Endodermal cell (in vitro differentiated cells): ENCODE measurements at regions not wholly inside any gene's neighbourhood (a gene's known extent, or its start where the extent isn't known, plus 50 kb on each side); places are given as distances from the start of the nearest gene placed in this dataset.

ENCODE experiments used
- DNase-seq: peaks from one replicate; pipeline ENCODE4 v3.0.0-alpha.2; 2017
- H3K27ac ChIP-seq: 2 replicates; pipeline ENCODE4 v1.5.1; 2013; ENCODE audit warnings: mild to moderate bottlenecking, low read depth, low read length, moderate library complexity
- H3K27me3 ChIP-seq: 2 replicates; pipeline ENCODE4 v1.6.1; 2013; ENCODE audit warnings: mild to moderate bottlenecking, low read length, moderate library complexity; ENCODE audit not compliant: insufficient read depth, control insufficient read depth, poor library complexity, severe bottlenecking
- H3K36me3 ChIP-seq: 2 replicates; pipeline ENCODE4 v1.7.0; 2013; ENCODE audit warnings: mild to moderate bottlenecking, low read length, moderate library complexity; ENCODE audit not compliant: control insufficient read depth, insufficient read depth
- H3K4me1 ChIP-seq: one replicate; pipeline ENCODE4 v1.7.0; 2013; ENCODE audit warnings: low read length; ENCODE audit not compliant: control insufficient read depth, insufficient read depth
- H3K4me3 ChIP-seq: 2 replicates; pipeline ENCODE4 v1.5.1; 2013; ENCODE audit warnings: mild to moderate bottlenecking, low read length, moderate library complexity
- H3K9ac ChIP-seq: 2 replicates; pipeline ENCODE4 v1.6.1; 2013; ENCODE audit warnings: mild to moderate bottlenecking, low read length, moderate library complexity; ENCODE audit not compliant: poor library complexity, severe bottlenecking; ENCODE audit errors: extremely low read depth
- H3K9me3 ChIP-seq: 2 replicates; pipeline ENCODE4 v1.6.1; 2013; ENCODE audit warnings: mild to moderate bottlenecking, low read length, moderate library complexity; ENCODE audit not compliant: control insufficient read depth
- H3K27ac Mint-ChIP-seq: 2 replicates; pipeline ENCODE4 v1.8.0; 2020; ENCODE audit warnings: mixed read lengths
- H3K27me3 Mint-ChIP-seq: 2 replicates; pipeline ENCODE4 v1.8.0; 2021; ENCODE audit warnings: mild to moderate bottlenecking, mixed read lengths; ENCODE audit not compliant: insufficient read depth
- H3K36me3 Mint-ChIP-seq: 2 replicates; pipeline ENCODE4 v1.8.0; 2020; ENCODE audit warnings: low read depth, mixed read lengths
- H3K4me1 Mint-ChIP-seq: 2 replicates; pipeline ENCODE4 v1.8.0; 2020; ENCODE audit warnings: mixed read lengths
- H3K4me3 Mint-ChIP-seq: 2 replicates; pipeline ENCODE4 v1.8.0; 2020; ENCODE audit warnings: mild to moderate bottlenecking, moderate library complexity, mixed read lengths
- H3K9me3 Mint-ChIP-seq: 2 replicates; pipeline ENCODE4 v1.8.0; 2020; ENCODE audit warnings: mild to moderate bottlenecking, mixed read lengths
- WGBS, 2 experiments: methylation state at CpG; one replicate each; pipeline versions ENCODE4 v1.1.5 to v1.1.7; 2013; ENCODE audit warnings: missing lambda C conversion rate in 2 of 2, mixed read lengths in 1 of 2; ENCODE audit not compliant: insufficient coverage in 1 of 2, insufficient read length in 1 of 2; 5-methylcytosine and 5-hydroxymethylcytosine counted together
- TF ChIP-seq, protein P1 (sequence below): fragments of 200-600 bp; sonication (generic); conservative IDR thresholded peaks from 2 replicates; pipeline ENCODE4 v1.5.0; 2021; ENCODE audit warnings: antibody characterized with exemption, mild to moderate bottlenecking

DNA sequence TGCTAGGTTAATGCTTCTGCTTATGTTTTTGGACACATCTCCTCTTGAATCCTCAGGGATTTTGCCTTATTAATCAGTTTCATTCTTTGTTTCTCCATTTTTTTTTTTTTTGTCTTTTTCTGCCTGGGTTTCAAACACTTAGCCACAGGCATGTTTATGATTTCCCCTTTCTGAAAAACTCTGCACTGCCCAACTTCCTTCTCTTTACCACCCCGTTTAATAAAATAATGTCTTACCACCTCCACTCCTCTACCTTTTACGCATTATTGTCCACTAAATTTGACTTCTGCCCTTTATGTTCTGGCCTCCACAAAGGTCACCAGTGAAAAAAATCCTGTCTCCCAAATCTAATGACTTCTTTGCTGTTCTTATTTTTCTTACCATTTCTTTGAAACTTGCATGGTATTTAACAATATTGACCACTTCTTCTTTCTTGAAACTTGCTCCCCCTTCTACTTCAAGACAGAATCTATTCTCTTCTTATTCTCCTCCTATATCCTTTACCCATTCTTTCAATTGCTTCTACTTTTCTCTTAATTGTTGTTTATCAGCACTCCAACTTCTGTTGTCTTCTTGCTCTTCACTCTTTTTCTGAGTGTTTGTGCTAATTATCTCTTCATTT is 150.3 kb downstream of the TNFSF18 start:
- WGBS, 2 experiments: 80 to 90% methylated on average over 1 to 2 of the region's 2 CpGs

DNA sequence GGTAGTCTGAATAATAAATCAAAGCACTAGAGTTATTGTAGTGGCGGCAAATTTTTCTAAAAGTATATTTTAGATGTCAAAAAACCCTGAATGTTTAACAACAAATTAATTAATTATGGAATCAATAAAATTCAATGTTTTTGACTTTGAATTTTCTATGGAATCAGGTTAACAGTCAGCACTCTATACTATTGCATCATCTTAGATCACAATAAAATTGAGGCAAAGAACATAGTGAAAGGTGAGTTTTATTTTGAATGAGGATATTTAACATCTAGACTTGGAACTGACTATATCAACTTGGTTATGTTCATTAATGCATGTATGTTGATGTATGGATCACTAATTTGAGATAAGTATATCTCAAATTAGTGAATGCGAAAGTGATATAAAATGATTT is 148.5 kb downstream of the TNFSF18 start:
- H3K27me3 Mint-ChIP-seq: no peaks in the 10 kb centered on the region
- no peak for DNase-seq

More for the DNA sequence above, 150.3 kb downstream of the TNFSF18 start:
- no peaks in the 10 kb centered on the region for H3K27me3 ChIP-seq
- H3K9me3 ChIP-seq: no peaks in the 10 kb centered on the region
- H3K4me3 ChIP-seq: no peak overlapping the region
- H3K27ac Mint-ChIP-seq: no peak overlapping the region
- H3K27me3 Mint-ChIP-seq: no peaks in the 10 kb centered on the region
- no peaks in the 10 kb centered on the region for H3K36me3 Mint-ChIP-seq
- no peaks in the 10 kb centered on the region for H3K36me3 ChIP-seq
- H3K4me1 ChIP-seq: peaks cover 6% of the 10 kb centered on the region
- H3K9me3 Mint-ChIP-seq: no peaks in the 10 kb centered on the region
- no peak overlapping the region for H3K27ac ChIP-seq
- H3K4me1 Mint-ChIP-seq: peaks cover 17% of the 10 kb centered on the region
- no peak overlapping the region for H3K4me3 Mint-ChIP-seq
- H3K9ac ChIP-seq: no peak overlapping the region
- no peak for DNase-seq
- TF ChIP-seq, protein P1, sequence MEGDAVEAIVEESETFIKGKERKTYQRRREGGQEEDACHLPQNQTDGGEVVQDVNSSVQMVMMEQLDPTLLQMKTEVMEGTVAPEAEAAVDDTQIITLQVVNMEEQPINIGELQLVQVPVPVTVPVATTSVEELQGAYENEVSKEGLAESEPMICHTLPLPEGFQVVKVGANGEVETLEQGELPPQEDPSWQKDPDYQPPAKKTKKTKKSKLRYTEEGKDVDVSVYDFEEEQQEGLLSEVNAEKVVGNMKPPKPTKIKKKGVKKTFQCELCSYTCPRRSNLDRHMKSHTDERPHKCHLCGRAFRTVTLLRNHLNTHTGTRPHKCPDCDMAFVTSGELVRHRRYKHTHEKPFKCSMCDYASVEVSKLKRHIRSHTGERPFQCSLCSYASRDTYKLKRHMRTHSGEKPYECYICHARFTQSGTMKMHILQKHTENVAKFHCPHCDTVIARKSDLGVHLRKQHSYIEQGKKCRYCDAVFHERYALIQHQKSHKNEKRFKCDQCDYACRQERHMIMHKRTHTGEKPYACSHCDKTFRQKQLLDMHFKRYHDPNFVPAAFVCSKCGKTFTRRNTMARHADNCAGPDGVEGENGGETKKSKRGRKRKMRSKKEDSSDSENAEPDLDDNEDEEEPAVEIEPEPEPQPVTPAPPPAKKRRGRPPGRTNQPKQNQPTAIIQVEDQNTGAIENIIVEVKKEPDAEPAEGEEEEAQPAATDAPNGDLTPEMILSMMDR: no peak

DNA sequence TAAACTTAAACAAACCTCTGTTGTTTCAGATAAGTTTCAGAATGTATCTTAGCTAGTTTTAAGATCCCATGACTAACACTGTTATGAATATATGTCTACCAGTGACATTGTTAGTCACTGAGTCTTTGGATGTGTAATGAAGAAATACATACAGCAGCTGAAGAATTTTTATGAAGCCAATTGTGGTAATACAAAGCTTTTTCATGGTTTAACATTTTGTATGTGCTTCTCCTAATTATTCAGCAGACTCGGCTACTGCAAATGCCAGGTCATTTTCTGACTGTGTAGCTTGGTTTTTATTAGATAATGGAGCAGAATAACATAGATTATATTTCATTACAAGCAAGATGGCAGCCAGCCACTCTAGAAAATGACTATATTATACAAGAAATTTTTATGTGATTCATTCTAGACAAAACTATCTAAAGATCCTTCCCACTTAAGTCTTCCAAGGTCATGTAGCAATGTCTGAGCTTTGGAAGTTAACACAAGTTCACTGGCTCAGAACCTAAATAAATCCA is 147.8 kb downstream of the TNFSF18 start:
- peaks cover 5% of the 10 kb centered on the region for H3K9me3 ChIP-seq
- H3K4me3 ChIP-seq: no peak overlapping the region
- H3K36me3 ChIP-seq: no peaks in the 10 kb centered on the region
- DNase-seq: no peak
- H3K27me3 Mint-ChIP-seq: no peaks in the 10 kb centered on the region
- peaks cover 3% of the 10 kb centered on the region for H3K36me3 Mint-ChIP-seq
- H3K27me3 ChIP-seq: no peaks in the 10 kb centered on the region
- 100% methylated on average over 1 of the region's 1 CpG; no CpG with 5 or more reads in 1 of the 2 experiments for WGBS, 2 experiments
- peaks cover 23% of the 10 kb centered on the region for H3K4me1 Mint-ChIP-seq
- no peak overlapping the region for H3K9ac ChIP-seq
- H3K27ac Mint-ChIP-seq: no peak overlapping the region
- peaks cover 11% of the 10 kb centered on the region for H3K4me1 ChIP-seq
- no peak overlapping the region for H3K27ac ChIP-seq
- TF ChIP-seq, protein P1: no peak
- peaks cover 9% of the 10 kb centered on the region for H3K9me3 Mint-ChIP-seq
- no peak overlapping the region for H3K4me3 Mint-ChIP-seq

More for the DNA sequence above, 148.5 kb downstream of the TNFSF18 start:
- no peak overlapping the region for H3K27ac Mint-ChIP-seq
- H3K9ac ChIP-seq: no peak overlapping the region
- peaks cover 11% of the 10 kb centered on the region for H3K4me1 ChIP-seq
- no peaks in the 10 kb centered on the region for H3K27me3 ChIP-seq
- no peaks in the 10 kb centered on the region for H3K9me3 ChIP-seq
- peaks cover 2% of the 10 kb centered on the region for H3K9me3 Mint-ChIP-seq
- H3K36me3 Mint-ChIP-seq: peaks cover under 1% of the 10 kb centered on the region
- WGBS, 2 experiments: 100% methylated on average over 1 of the region's 2 CpGs; no CpG with 5 or more reads in 1 of the 2 experiments
- peaks cover 25% of the 10 kb centered on the region for H3K4me1 Mint-ChIP-seq
- TF ChIP-seq, protein P1: no peak
- no peak overlapping the region for H3K27ac ChIP-seq
- H3K4me3 Mint-ChIP-seq: no peak overlapping the region
- H3K4me3 ChIP-seq: no peak overlapping the region
- no peaks in the 10 kb centered on the region for H3K36me3 ChIP-seq
